Superior temporal gyrus (tissue), 1 donor: ENCODE measurements at regions not wholly inside any gene's neighbourhood (a gene's known extent, or its start where the extent isn't known, plus 50 kb on each side); places are given as distances from the start of the nearest gene placed in this dataset.

ENCODE experiments used
- DNase-seq: peaks from one replicate; pipeline ENCODE4 v3.0.0-alpha.2; 2016; ENCODE audit errors: extremely low spot score

- DNase-seq, result no peak
Measured at GRCh38 chr1:234778221-234779159, 168.5 kb upstream of the IRF2BP2 start.

GRCh38 chr1:234777856-234778220, 167.9 kb upstream of the IRF2BP2 start:
- DNase-seq, result no peak

- DNase-seq, result no peak
Measured at GRCh38 chr1:234776876-234777855, 167.2 kb upstream of the IRF2BP2 start.

- DNase-seq, result no peak
Measured at GRCh38 chr1:234776256-234776875, 166.4 kb upstream of the IRF2BP2 start.

GRCh38 chr1:234775477-234776246, 165.7 kb upstream of the IRF2BP2 start:
- no peak for DNase-seq

GRCh38 chr1:234774971-234775370, 165.0 kb upstream of the IRF2BP2 start:
- DNase-seq, result no peak

- no peak for DNase-seq
Measured at GRCh38 chr1:234773936-234774677, 164.1 kb upstream of the IRF2BP2 start.

- no peak for DNase-seq
Measured at GRCh38 chr1:234772345-234773147, 162.6 kb upstream of the IRF2BP2 start.

- DNase-seq, result no peak
Measured at GRCh38 chr1:234771642-234772344, 161.8 kb upstream of the IRF2BP2 start.

- no peak for DNase-seq
Measured at GRCh38 chr1:234770924-234771540, 161.1 kb upstream of the IRF2BP2 start.

GRCh38 chr1:234769986-234770795, 160.2 kb upstream of the IRF2BP2 start:
- no peak for DNase-seq

GRCh38 chr1:234769284-234769985, 159.5 kb upstream of the IRF2BP2 start:
- DNase-seq, result no peak

- no peak for DNase-seq
Measured at GRCh38 chr1:234768569-234769283, 158.7 kb upstream of the IRF2BP2 start.

GRCh38 chr1:234768171-234768568, 158.2 kb upstream of the IRF2BP2 start:
- no peak for DNase-seq

- no peak for DNase-seq
Measured at GRCh38 chr1:234765672-234766071, 155.7 kb upstream of the IRF2BP2 start.

GRCh38 chr1:234765181-234765580, 155.2 kb upstream of the IRF2BP2 start:
- DNase-seq, result no peak
